Endothelial cell of umbilical vein (primary cell): ENCODE measurements at regions not wholly inside any gene's neighbourhood (a gene's known extent, or its start where the extent isn't known, plus 50 kb on each side); places are given as distances from the start of the nearest gene placed in this dataset.

ENCODE experiments used
- BruUV-seq: library from RNA; stranded (reverse); fragments of 400-500 nt; replicated peaks from 2 replicates; lab custom pipeline; 2021; lab: Mats Ljungman, UMichigan
- CTCF ChIA-PET: fragments of 300-600, 350-600 bp; sonication (Branson Sonifier 250); formaldehyde crosslinking; loops from one replicate; lab custom pipeline; 2021; ENCODE audit warnings: antibody characterized with exemption, inconsistent platforms; lab: Charles Lee
- POLR2A ChIA-PET: fragments of 300-600, 350-600 bp; sonication (Branson Sonifier 250); formaldehyde crosslinking; loops from one replicate; lab custom pipeline; 2021; ENCODE audit warnings: antibody characterized with exemption, inconsistent platforms; lab: Charles Lee
- DNase-seq: peaks from one replicate; pipeline ENCODE4 v3.0.0-alpha.2; 2011; ENCODE audit warnings: low read depth, low spot score
- FAIRE-seq: peaks from 2 replicates; lab custom pipeline; 2011; peaks lifted over from hg19 to GRCh38; lab: Jason Lieb, UNC
- H2AFZ ChIP-seq: 2 replicates; pipeline ENCODE4 v1.6.0; 2012; ENCODE audit warnings: low read depth, low read length, control low read depth, inconsistent platforms
- H3K27ac ChIP-seq: 2 replicates; pipeline ENCODE4 v1.5.1; 2011; ENCODE audit warnings: low read depth, mild to moderate bottlenecking, control low read depth, low read length, moderate library complexity; ENCODE audit not compliant: insufficient read depth
- H3K27me3 ChIP-seq, 2 experiments: 2 replicates each; pipeline versions ENCODE4 v1.6.0 to v1.6.1; 2011; ENCODE audit warnings: low read length in 2 of 2, mixed read lengths in 1 of 2; ENCODE audit not compliant: control insufficient read depth in 2 of 2, insufficient read depth in 2 of 2
- H3K36me3 ChIP-seq, 2 experiments: 2 replicates in 1 of 2; 3 replicates in 1 of 2; pipeline ENCODE4 v1.5.1; 2011; ENCODE audit warnings: low read length in 2 of 2, mild to moderate bottlenecking in 1 of 2, moderate library complexity in 1 of 2; ENCODE audit not compliant: control insufficient read depth in 2 of 2, insufficient read depth in 2 of 2; ENCODE audit errors: extremely low read depth in 1 of 2
- H3K4me1 ChIP-seq: 3 replicates; pipeline ENCODE4 v1.5.1; 2011; ENCODE audit warnings: mild to moderate bottlenecking, low read length; ENCODE audit not compliant: control insufficient read depth, insufficient read depth; ENCODE audit errors: extremely low read depth
- H3K4me2 ChIP-seq: 2 replicates; pipeline ENCODE4 v1.6.1; 2011; ENCODE audit warnings: low read length, control low read depth, mixed read lengths; ENCODE audit not compliant: insufficient read depth
- H3K4me3 ChIP-seq, 3 experiments: fragments of 200-600 bp in 1 of 3; sonication (generic), shearing (Covaris generic) in 1 of 3; replicated peaks in 1 of 3; 2 replicates each; pipeline ENCODE4 v1.5.1; 2011 to 2016; ENCODE audit warnings: control low read depth in 3 of 3, low read length in 3 of 3, mild to moderate bottlenecking in 2 of 3, inconsistent platforms in 1 of 3, low read depth in 1 of 3, moderate library complexity in 1 of 3; ENCODE audit not compliant: insufficient read depth in 1 of 3
- H3K79me2 ChIP-seq: 2 replicates; pipeline ENCODE4 v1.6.0; 2012; ENCODE audit warnings: low read length, inconsistent platforms; ENCODE audit not compliant: control insufficient read depth, insufficient read depth
- H3K9ac ChIP-seq: replicated peaks from 2 replicates; pipeline ENCODE3; 2011; ENCODE audit warnings: low read length, control low read depth; ENCODE audit not compliant: insufficient read depth; ENCODE audit errors: extremely low read depth
- H3K9me1 ChIP-seq: replicated peaks from 3 replicates; pipeline ENCODE4 v1.6.0; 2011; ENCODE audit warnings: mild to moderate bottlenecking, low read length; ENCODE audit not compliant: control insufficient read depth, insufficient read depth; ENCODE audit errors: extremely low read depth
- H3K9me3 ChIP-seq: replicated peaks from 2 replicates; pipeline ENCODE4 v1.5.1; 2012; ENCODE audit warnings: low read length, inconsistent platforms; ENCODE audit not compliant: control insufficient read depth, insufficient read depth
- H4K20me1 ChIP-seq: replicated peaks from 2 replicates; pipeline ENCODE3; 2011; ENCODE audit warnings: mild to moderate bottlenecking, low read length; ENCODE audit not compliant: control insufficient read depth, insufficient read depth; ENCODE audit errors: extremely low read depth
- EZH2 ChIP-seq: IDR thresholded peaks from 2 replicates; pipeline ENCODE4 v1.6.1; 2012; ENCODE audit warnings: borderline replicate concordance, low read depth, mild to moderate bottlenecking, moderate library complexity, low read length, inconsistent platforms; ENCODE audit not compliant: severe bottlenecking
- FOS ChIP-seq: IDR thresholded peaks from 2 replicates; pipeline ENCODE4 v1.6.1; 2011; ENCODE audit warnings: mild to moderate bottlenecking, low read length, moderate library complexity, borderline replicate concordance; ENCODE audit not compliant: insufficient read depth
- GATA2 ChIP-seq: IDR thresholded peaks from 2 replicates; pipeline ENCODE4 v1.7.0; 2011; ENCODE audit warnings: low read depth, mild to moderate bottlenecking, moderate library complexity, mixed read lengths, low read length; ENCODE audit not compliant: insufficient read length, insufficient read depth
- JUN ChIP-seq: IDR thresholded peaks from 2 replicates; pipeline ENCODE4 v1.6.1; 2011; ENCODE audit warnings: borderline replicate concordance, low read depth; ENCODE audit not compliant: insufficient read length, insufficient read depth
- MYC ChIP-seq: IDR thresholded peaks from one replicate; pipeline ENCODE4 v1.6.1; 2011; ENCODE audit warnings: mild to moderate bottlenecking, low read depth, low read length
- POLR2A ChIP-seq: IDR thresholded peaks from 2 replicates; pipeline ENCODE4 v1.6.1; 2012; ENCODE audit warnings: low read depth, mild to moderate bottlenecking, control low read depth, low read length
- POLR2AphosphoS5 ChIP-seq: IDR thresholded peaks from 2 replicates; pipeline ENCODE4 v1.6.1; 2012; ENCODE audit warnings: low read depth, mild to moderate bottlenecking, control low read depth, low read length, moderate library complexity; ENCODE audit not compliant: insufficient read depth
- dilution Hi-C: fragments of 300-500 bp; cut with MboI; formaldehyde crosslinking; loops from one replicate; pipeline ENCODE4 v1.15.0; 2019; ENCODE audit warnings: low sequenced_read_pairs; ENCODE audit not compliant: extremely low pct_ligation_motif_present
- intact Hi-C: fragments of 100-400 bp; cut with micrococcal nuclease; formaldehyde crosslinking; loops from one replicate; pipeline ENCODE4 v1.10.0; 2022
- TF ChIP-seq, protein P1 (sequence below): IDR thresholded peaks from 2 replicates; pipeline ENCODE4 v1.6.1; 2011; ENCODE audit not compliant: insufficient read depth, insufficient read length
- TF ChIP-seq, protein P2 (sequence below), 2 donors: IDR thresholded peaks; 1 replicate in 1 of 2; 2 replicates in 1 of 2; pipeline ENCODE4 v1.5.1; 2011; ENCODE audit warnings: low read length in 2 of 2, mild to moderate bottlenecking in 2 of 2, moderate library complexity in 2 of 2, control low read depth in 1 of 2, inconsistent platforms in 1 of 2, low read depth in 1 of 2; ENCODE audit not compliant: insufficient read depth in 1 of 2; ENCODE audit errors: extremely low read depth in 1 of 2

DNA sequence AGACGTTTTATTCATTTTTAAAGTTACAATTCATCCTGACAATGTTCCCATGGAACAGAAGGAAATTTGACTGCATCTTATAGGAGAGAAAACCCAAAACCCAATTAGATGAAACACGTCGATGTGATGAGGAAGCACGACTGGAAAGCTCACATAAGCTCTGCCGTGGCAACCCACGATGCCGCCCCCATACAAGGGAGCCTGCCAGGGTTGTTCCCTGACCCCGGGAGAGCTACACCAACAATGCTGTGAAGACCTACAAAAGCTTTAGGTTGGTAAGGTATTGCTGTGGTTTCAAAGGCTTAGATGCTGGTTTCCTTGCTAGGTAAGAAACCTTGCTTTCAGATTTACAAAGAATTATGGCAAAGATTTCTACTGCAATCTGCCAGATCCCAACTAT lies 393.1 kb downstream of the KLF12 start:
- Histone ChIP-seq H3K27ac (no peak overlapping the region), H4K20me1 (no peaks in the 10 kb centered on the region)
- CTCF ChIA-PET: no interaction called here

DNA sequence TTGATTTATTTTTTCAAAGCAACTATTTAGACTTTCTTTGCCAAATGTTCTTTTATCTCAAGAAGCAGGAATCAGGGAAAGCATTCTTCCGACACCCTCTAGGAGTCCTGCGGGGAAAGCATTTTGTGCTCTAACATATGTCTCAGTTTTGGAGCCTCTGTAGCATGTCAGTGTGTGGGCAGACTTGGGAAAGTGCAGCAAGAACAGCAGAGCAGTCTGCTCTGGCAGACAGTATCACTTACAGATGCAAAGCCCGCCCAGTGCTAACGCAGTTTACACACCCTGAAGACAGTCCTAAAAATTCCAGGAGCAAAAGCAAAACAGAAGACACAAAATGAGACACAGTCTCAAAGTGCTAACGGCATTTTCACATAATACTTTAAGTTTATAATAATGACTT lies 393.5 kb downstream of the KLF12 start:
- H3K9ac ChIP-seq: no peak overlapping the region
- no TSS peak for BruUV-seq

More for the DNA sequence above, 393.1 kb downstream of the KLF12 start:
- Histone ChIP-seq H3K4me2 (no peak overlapping the region), H3K79me2 (no peaks in the 10 kb centered on the region), H3K9me3 (no peaks in the 10 kb centered on the region), H3K27me3 (no peaks in the 10 kb centered on the region), H3K4me3 (no peak overlapping the region), H3K4me1 (no peaks in the 10 kb centered on the region), H2AFZ (no peak overlapping the region), H3K36me3 (no peaks in the 10 kb centered on the region), H3K9me1 (peaks cover 3% of the 10 kb centered on the region), H3K9ac (no peak overlapping the region)
- dilution Hi-C loops: no loop called here
- FAIRE-seq: no peak
- intact Hi-C loops: no loop called here
- POLR2A ChIA-PET: no interaction called here
- no peak for DNase-seq
- TF ChIP-seq GATA2: no peak
- TF ChIP-seq POLR2AphosphoS5: no peak
- TF ChIP-seq POLR2A: no peak
- no peak for TF ChIP-seq JUN
- no TSS peak for BruUV-seq

More for the DNA sequence above, 393.5 kb downstream of the KLF12 start:
- dilution Hi-C loops (no loop called here), intact Hi-C loops (no loop called here)
- no peak overlapping the region for H3K4me3 ChIP-seq
- H3K9me1 ChIP-seq: peaks cover 3% of the 10 kb centered on the region
- ChIA-PET CTCF (no interaction called here), POLR2A (no interaction called here)
- TF ChIP-seq GATA2: no peak
- TF ChIP-seq, protein P1, sequence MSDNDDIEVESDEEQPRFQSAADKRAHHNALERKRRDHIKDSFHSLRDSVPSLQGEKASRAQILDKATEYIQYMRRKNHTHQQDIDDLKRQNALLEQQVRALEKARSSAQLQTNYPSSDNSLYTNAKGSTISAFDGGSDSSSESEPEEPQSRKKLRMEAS: no peak
- TF ChIP-seq FOS: no peak
- TF ChIP-seq POLR2AphosphoS5: no peak
- TF ChIP-seq MYC: no peak
- TF ChIP-seq EZH2: no peak
- no peak for TF ChIP-seq POLR2A
- TF ChIP-seq, protein P2, sequence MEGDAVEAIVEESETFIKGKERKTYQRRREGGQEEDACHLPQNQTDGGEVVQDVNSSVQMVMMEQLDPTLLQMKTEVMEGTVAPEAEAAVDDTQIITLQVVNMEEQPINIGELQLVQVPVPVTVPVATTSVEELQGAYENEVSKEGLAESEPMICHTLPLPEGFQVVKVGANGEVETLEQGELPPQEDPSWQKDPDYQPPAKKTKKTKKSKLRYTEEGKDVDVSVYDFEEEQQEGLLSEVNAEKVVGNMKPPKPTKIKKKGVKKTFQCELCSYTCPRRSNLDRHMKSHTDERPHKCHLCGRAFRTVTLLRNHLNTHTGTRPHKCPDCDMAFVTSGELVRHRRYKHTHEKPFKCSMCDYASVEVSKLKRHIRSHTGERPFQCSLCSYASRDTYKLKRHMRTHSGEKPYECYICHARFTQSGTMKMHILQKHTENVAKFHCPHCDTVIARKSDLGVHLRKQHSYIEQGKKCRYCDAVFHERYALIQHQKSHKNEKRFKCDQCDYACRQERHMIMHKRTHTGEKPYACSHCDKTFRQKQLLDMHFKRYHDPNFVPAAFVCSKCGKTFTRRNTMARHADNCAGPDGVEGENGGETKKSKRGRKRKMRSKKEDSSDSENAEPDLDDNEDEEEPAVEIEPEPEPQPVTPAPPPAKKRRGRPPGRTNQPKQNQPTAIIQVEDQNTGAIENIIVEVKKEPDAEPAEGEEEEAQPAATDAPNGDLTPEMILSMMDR (IDR thresholded peaks at IDR 0.05; ENCODE audit: extremely low read depth in 1 of 2, insufficient read depth in 1 of 2, low read depth in 1 of 2, low read length in 2 of 2): no peak
- TF ChIP-seq JUN: no peak
- H3K79me2 ChIP-seq: no peaks in the 10 kb centered on the region
- no peak overlapping the region for H3K27ac ChIP-seq
- no peaks in the 10 kb centered on the region for H4K20me1 ChIP-seq
- H3K36me3 ChIP-seq: no peaks in the 10 kb centered on the region
- no peaks in the 10 kb centered on the region for H3K4me1 ChIP-seq
- H2AFZ ChIP-seq: no peak overlapping the region
- H3K4me2 ChIP-seq: no peak overlapping the region
- FAIRE-seq (no peak), DNase-seq (no peak)
- no peaks in the 10 kb centered on the region for H3K27me3 ChIP-seq
- no peaks in the 10 kb centered on the region for H3K9me3 ChIP-seq
